Peyer's patch (tissue), 4 donors: ENCODE measurements at regions not wholly inside any gene's neighbourhood (a gene's known extent, or its start where the extent isn't known, plus 50 kb on each side); places are given as distances from the start of the nearest gene placed in this dataset.

ENCODE experiments used
- POLR2A ChIP-seq, 2 donors: fragments of 450-650 bp; IDR thresholded peaks; one replicate each; pipeline ENCODE4 v1.5.1; 2017; ENCODE audit warnings: antibody characterized with exemption in 2 of 2, mild to moderate bottlenecking in 2 of 2, moderate library complexity in 2 of 2
- TF ChIP-seq, protein P1 (sequence below), 6 experiments: fragments of 450-650 bp in 4 of 6; fragments of 200-600 bp in 2 of 6; sonication (generic) in 1 of 6; IDR thresholded peaks; one replicate each; pipeline ENCODE4 v1.5.1; 2017 to 2019; ENCODE audit warnings: antibody characterized with exemption in 6 of 6, mild to moderate bottlenecking in 3 of 6, moderate library complexity in 1 of 6

- TF ChIP-seq POLR2A (IDR thresholded peaks at IDR 0.05), result no peak
- TF ChIP-seq, protein P1, sequence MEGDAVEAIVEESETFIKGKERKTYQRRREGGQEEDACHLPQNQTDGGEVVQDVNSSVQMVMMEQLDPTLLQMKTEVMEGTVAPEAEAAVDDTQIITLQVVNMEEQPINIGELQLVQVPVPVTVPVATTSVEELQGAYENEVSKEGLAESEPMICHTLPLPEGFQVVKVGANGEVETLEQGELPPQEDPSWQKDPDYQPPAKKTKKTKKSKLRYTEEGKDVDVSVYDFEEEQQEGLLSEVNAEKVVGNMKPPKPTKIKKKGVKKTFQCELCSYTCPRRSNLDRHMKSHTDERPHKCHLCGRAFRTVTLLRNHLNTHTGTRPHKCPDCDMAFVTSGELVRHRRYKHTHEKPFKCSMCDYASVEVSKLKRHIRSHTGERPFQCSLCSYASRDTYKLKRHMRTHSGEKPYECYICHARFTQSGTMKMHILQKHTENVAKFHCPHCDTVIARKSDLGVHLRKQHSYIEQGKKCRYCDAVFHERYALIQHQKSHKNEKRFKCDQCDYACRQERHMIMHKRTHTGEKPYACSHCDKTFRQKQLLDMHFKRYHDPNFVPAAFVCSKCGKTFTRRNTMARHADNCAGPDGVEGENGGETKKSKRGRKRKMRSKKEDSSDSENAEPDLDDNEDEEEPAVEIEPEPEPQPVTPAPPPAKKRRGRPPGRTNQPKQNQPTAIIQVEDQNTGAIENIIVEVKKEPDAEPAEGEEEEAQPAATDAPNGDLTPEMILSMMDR (IDR thresholded peaks at IDR 0.05), result no peak
Observed at GRCh38 chr1:73717976-73718375, 480.0 kb downstream of the LRRIQ3 start.
